ENCODE measurements at regions not wholly inside any gene's neighbourhood (a gene's known extent, or its start where the extent isn't known, plus 50 kb on each side); places are given as distances from the start of the nearest gene placed in this dataset.

- TF ChIP-seq ZNF274 (IDR thresholded peaks at IDR 0.05; ENCODE audit: low read depth, low read length) (no peak), SUZ12 (IDR thresholded peaks at IDR 0.05; ENCODE audit: extremely low read depth, insufficient read depth, insufficient read length) (no peak)
Measured at GRCh38 chr7:25775570-25775969, 376.4 kb upstream of the NFE2L3 start.

All from NT2/D1 (cell line).